M059J (cell line): ENCODE measurements at regions not wholly inside any gene's neighbourhood (a gene's known extent, or its start where the extent isn't known, plus 50 kb on each side); places are given as distances from the start of the nearest gene placed in this dataset.

Experiments
- DNase-seq: peaks from one replicate; pipeline ENCODE4 v3.0.0-alpha.2; 2012; ENCODE audit warnings: low read depth

- DNase-seq = no peak
Measured at GRCh38 chr4:26104056-26104685, 190.2 kb downstream of the SMIM20 start.

- DNase-seq = peak; percentile 14
Measured at GRCh38 chr4:26105337-26105736, 191.3 kb downstream of the SMIM20 start.

GRCh38 chr4:26105815-26106699 lies 192.0 kb downstream of the SMIM20 start:
- DNase-seq = peak; percentile 68

GRCh38 chr4:26106776-26107175 lies 192.8 kb downstream of the SMIM20 start:
- DNase-seq = no peak

GRCh38 chr4:26108054-26108453 lies 194.0 kb downstream of the SMIM20 start:
- DNase-seq = no peak

GRCh38 chr4:26110493-26110892 lies 196.5 kb downstream of the SMIM20 start:
- no peak for DNase-seq

- DNase-seq = no peak
Measured at GRCh38 chr4:26113339-26113940, 199.4 kb downstream of the SMIM20 start.

- peak; percentile 52 for DNase-seq
Measured at GRCh38 chr4:26116057-26116456, 202.0 kb downstream of the SMIM20 start.

- DNase-seq = no peak
Measured at GRCh38 chr4:26120098-26120825, 200.6 kb upstream of the RBPJ start.

- DNase-seq = no peak
Measured at GRCh38 chr4:26122690-26123089, 198.1 kb upstream of the RBPJ start.

- peak; percentile 52 for DNase-seq
Measured at GRCh38 chr4:26124753-26125321, 196.0 kb upstream of the RBPJ start.

- no peak for DNase-seq
Measured at GRCh38 chr4:26126143-26126718, 194.6 kb upstream of the RBPJ start.

- no peak for DNase-seq
Measured at GRCh38 chr4:26126994-26127393, 193.8 kb upstream of the RBPJ start.

- peak; percentile 28 for DNase-seq
Measured at GRCh38 chr4:26127851-26128337, 192.9 kb upstream of the RBPJ start.

GRCh38 chr4:26130173-26130572 lies 190.6 kb upstream of the RBPJ start:
- no peak for DNase-seq

GRCh38 chr4:26130841-26131432 lies 189.9 kb upstream of the RBPJ start:
- DNase-seq = no peak

- no peak for DNase-seq
Measured at GRCh38 chr4:26131711-26132110, 189.1 kb upstream of the RBPJ start.

GRCh38 chr4:26132858-26133257 lies 188.0 kb upstream of the RBPJ start:
- DNase-seq = no peak

GRCh38 chr4:26133840-26134239 lies 187.0 kb upstream of the RBPJ start:
- DNase-seq = no peak

- peak; percentile 80 for DNase-seq
Measured at GRCh38 chr4:26135331-26135730, 185.5 kb upstream of the RBPJ start.

- no peak for DNase-seq
Measured at GRCh38 chr4:26136615-26137014, 184.2 kb upstream of the RBPJ start.
